ENCODE measurements at regions not wholly inside any gene's neighbourhood (a gene's known extent, or its start where the extent isn't known, plus 50 kb on each side); places are given as distances from the start of the nearest gene placed in this dataset.

DNA sequence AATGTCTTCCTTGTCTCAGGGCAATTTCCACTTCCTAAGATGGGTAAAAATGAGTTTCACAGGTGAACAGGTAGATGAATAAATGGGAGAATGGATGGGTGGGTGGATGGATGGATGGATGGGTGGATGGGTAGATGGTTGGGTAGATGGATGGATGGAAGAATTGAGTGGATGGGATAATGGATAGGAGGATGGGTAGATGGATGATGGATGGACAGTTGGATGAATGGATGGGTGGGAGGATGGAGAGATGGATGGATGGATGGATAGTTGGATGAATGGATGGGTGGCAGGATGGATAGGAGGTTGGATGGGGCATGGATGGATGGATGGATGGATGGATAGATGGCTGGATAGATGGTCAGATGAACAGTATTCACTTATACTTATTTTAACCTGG is 90.9 kb downstream of the LRRC30 start:
- Histone ChIP-seq H2AFZ (ENCODE audit: low read length) (no peak overlapping the region), H4K91ac (ENCODE audit: insufficient read length, low read depth, low read length) (no peak overlapping the region), H3K23ac (ENCODE audit: insufficient read length, low read depth, low read length) (no peak overlapping the region), H3K27ac (ENCODE audit: insufficient read length, low read depth, low read length) (no peak overlapping the region), H3K18ac (ENCODE audit: insufficient read length, low read depth, low read length) (no peak overlapping the region), H3T11ph (ENCODE audit: low read length) (no peak overlapping the region), H3K56ac (ENCODE audit: insufficient read length, low read depth, low read length) (no peak overlapping the region), H4K5ac (ENCODE audit: insufficient read length, low read depth, low read length) (peak overlapping the region; percentile 74), H3K14ac (ENCODE audit: insufficient read depth, low read length) (no peak overlapping the region), H3K4ac (ENCODE audit: low read depth, low read length) (no peak overlapping the region), H2BK12ac (ENCODE audit: insufficient read length, low read depth, low read length) (no peak overlapping the region), H3K79me2 (ENCODE audit: insufficient read depth, low read length) (no peaks in the 10 kb centered on the region), H2BK20ac (ENCODE audit: low read depth, low read length, poor library complexity, severe bottlenecking) (no peak overlapping the region), H3K4me2 (ENCODE audit: insufficient read depth, insufficient read length, low read length) (no peak overlapping the region), H3K9ac (ENCODE audit: extremely low read depth, insufficient read length, low read length) (no peak overlapping the region), H2AK5ac (ENCODE audit: insufficient read length, low read length) (no peak overlapping the region), H2BK120ac (ENCODE audit: low read depth, low read length, poor library complexity, severe bottlenecking) (no peak overlapping the region), H3K4me1 (ENCODE audit: insufficient read depth, low read length) (no peaks in the 10 kb centered on the region), H3K27me3 (ENCODE audit: insufficient read depth, low read length) (no peaks in the 10 kb centered on the region), H4K20me1 (ENCODE audit: control insufficient read depth, insufficient read depth, insufficient read length) (no peaks in the 10 kb centered on the region), H2BK15ac (ENCODE audit: low read depth, low read length) (no peak overlapping the region), H4K8ac (replicated peaks; ENCODE audit: insufficient read length, low read depth, low read length) (no peak overlapping the region), H3K23me2 (ENCODE audit: insufficient read length, low read depth, low read length, poor library complexity, severe bottlenecking) (no peaks in the 10 kb centered on the region), H2BK5ac (ENCODE audit: insufficient read length, low read length) (no peak overlapping the region), H3K9me3 (ENCODE audit: control insufficient read depth, low read depth, low read length) (no peaks in the 10 kb centered on the region), H3K79me1 (ENCODE audit: insufficient read depth, low read depth, low read length, poor library complexity, severe bottlenecking) (no peaks in the 10 kb centered on the region)
- TF ChIP-seq, protein P1, sequence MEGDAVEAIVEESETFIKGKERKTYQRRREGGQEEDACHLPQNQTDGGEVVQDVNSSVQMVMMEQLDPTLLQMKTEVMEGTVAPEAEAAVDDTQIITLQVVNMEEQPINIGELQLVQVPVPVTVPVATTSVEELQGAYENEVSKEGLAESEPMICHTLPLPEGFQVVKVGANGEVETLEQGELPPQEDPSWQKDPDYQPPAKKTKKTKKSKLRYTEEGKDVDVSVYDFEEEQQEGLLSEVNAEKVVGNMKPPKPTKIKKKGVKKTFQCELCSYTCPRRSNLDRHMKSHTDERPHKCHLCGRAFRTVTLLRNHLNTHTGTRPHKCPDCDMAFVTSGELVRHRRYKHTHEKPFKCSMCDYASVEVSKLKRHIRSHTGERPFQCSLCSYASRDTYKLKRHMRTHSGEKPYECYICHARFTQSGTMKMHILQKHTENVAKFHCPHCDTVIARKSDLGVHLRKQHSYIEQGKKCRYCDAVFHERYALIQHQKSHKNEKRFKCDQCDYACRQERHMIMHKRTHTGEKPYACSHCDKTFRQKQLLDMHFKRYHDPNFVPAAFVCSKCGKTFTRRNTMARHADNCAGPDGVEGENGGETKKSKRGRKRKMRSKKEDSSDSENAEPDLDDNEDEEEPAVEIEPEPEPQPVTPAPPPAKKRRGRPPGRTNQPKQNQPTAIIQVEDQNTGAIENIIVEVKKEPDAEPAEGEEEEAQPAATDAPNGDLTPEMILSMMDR (conservative IDR thresholded peaks at IDR 0.05), result no peak
- Mint-ChIP-seq H3K9me3 (no peaks in the 10 kb centered on the region), H3K4me1 (peaks cover 7 to 13% of the 10 kb centered on the region in 2 experiments), H3K27me3 (ENCODE audit: low read depth) (no peaks in the 10 kb centered on the region; the same call in 1 of the 2 replicates), H3K27ac (no peak overlapping the region), H3K4me3 (no peak overlapping the region), H3K36me3 (ENCODE audit: insufficient read depth in 1 of 3, low read depth in 3 of 3) (no peaks in the 10 kb centered on the region)
- no peak for DNase-seq

All from H9 (cell line).